ENCODE measurements at regions not wholly inside any gene's neighbourhood (a gene's known extent, or its start where the extent isn't known, plus 50 kb on each side); places are given as distances from the start of the nearest gene placed in this dataset.

DNA sequence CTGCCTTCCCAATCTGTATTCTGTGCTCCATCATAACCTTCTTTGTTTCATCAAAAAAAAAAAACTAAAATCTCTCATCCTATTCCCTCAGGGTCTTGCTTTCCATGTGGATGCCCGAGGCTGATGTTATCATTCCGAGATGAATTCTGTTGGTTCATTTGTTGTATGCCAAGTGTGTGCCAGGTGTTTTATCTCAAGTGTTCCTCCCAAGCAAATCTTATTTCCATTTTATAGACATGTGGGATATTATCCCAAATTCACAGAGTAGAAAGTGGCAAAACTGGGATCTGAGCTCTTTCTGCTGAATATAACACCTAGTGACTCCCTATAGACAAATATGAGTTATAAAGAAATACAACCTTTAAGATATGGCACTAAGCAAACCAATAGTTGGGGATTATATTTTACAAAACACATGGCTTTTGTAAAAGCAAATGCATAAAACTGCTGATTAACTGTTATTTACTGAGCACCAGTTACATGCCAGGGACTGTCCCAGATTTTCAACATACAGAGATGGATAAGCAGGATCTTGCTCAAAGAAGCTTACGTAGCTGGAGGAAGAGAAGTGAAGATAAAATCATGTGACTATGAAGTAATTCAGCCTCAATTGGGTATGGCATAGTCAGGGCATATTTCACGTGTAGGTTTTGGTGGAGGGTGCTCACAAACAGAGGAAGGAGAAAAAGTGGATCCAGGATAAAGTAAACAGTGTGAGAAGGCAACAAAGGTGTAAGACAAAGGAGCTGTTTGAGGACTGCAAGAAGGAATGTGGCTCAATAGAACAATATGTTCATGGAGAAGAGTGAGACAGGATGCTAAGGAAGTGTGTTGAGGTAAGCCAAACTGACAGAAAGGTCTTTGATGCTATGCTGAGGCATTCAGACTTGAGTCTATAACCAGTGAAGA, 143.3 kb upstream of the ADAMTSL1 start:
- Histone ChIP-seq H3K9me3 (replicated peaks in 1 of 2; ENCODE audit: control insufficient read depth in 2 of 2, insufficient read depth in 1 of 2, low read depth in 1 of 2, low read length in 2 of 2) (no peaks in the 10 kb centered on the region), H3K36me3 (replicated peaks in 1 of 2; ENCODE audit: control insufficient read depth in 2 of 2, insufficient read depth in 2 of 2, low read length in 2 of 2) (no peaks in the 10 kb centered on the region), H3K9ac (ENCODE audit: low read depth, low read length, poor library complexity) (no peak overlapping the region), H4K8ac (ENCODE audit: low read depth, low read length) (no peak overlapping the region), H3K4me2 (ENCODE audit: insufficient read depth, low read length, poor library complexity, severe bottlenecking) (no peak overlapping the region), H2BK5ac (ENCODE audit: low read length) (no peak overlapping the region), H3K27me3 (ENCODE audit: control insufficient read depth in 3 of 3, insufficient read depth in 3 of 3, low read depth in 1 of 3, low read length in 3 of 3) (no peaks in the 10 kb centered on the region), H3K79me1 (ENCODE audit: low read depth, low read length) (no peaks in the 10 kb centered on the region), H3K23ac (ENCODE audit: low read depth, low read length, poor library complexity) (no peak overlapping the region), H3K14ac (ENCODE audit: low read length) (no peak overlapping the region), H3K18ac (ENCODE audit: low read length) (no peak overlapping the region), H2BK15ac (ENCODE audit: low read length) (no peak overlapping the region), H2BK120ac (ENCODE audit: low read depth, low read length) (no peak overlapping the region), H3K27ac (replicated peaks; ENCODE audit: low read length) (no peak overlapping the region), H2BK12ac (ENCODE audit: low read length) (no peak overlapping the region), H2AK5ac (ENCODE audit: low read depth, low read length) (no peak overlapping the region), H4K91ac (ENCODE audit: low read depth, low read length, poor library complexity) (no peak overlapping the region), H2AFZ (ENCODE audit: low read length) (no peak overlapping the region), H3K4me1 (ENCODE audit: control insufficient read depth in 2 of 2, insufficient read depth in 1 of 2, low read depth in 1 of 2, low read length in 2 of 2) (peaks cover 0 to 4% of the 10 kb centered on the region in 2 donors), H3K4me3 (ENCODE audit: low read length in 2 of 2) (no peak overlapping the region), H3K4ac (ENCODE audit: low read length) (no peak overlapping the region)
- no CpG with 5 or more reads among the region's 4 CpGs for WGBS, 2 donors (ENCODE audit: extremely low coverage in 2 of 2, insufficient read length in 2 of 2, insufficient replicate concordance in 1 of 2)
- DNase-seq (ENCODE audit: low spot score): peak; percentile 9

DNA sequence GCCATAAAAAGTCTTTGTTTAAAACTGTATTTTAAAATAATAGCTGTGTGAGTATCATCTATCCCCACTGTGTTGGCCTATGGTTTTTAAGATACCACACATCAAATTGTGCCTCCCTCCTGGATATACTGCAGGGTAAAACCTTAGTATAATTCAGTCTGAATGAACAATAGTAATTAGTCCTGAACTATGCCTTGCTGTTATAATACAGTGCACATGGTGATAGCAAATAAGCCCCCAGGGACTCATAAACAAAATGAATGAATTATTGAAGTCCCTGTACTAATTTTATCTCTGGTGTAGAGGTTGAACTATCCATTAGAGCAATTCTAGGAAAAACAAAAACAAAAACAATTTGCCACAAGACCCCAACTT, 142.7 kb upstream of the ADAMTSL1 start:
- Histone ChIP-seq H4K91ac (ENCODE audit: low read depth, low read length, poor library complexity) (no peak overlapping the region), H3K4me1 (ENCODE audit: control insufficient read depth in 2 of 2, insufficient read depth in 1 of 2, low read depth in 1 of 2, low read length in 2 of 2) (peaks cover 0 to 4% of the 10 kb centered on the region in 2 donors), H2AK5ac (ENCODE audit: low read depth, low read length) (no peak overlapping the region), H3K4ac (ENCODE audit: low read length) (no peak overlapping the region), H3K27ac (replicated peaks; ENCODE audit: low read length) (no peak overlapping the region), H3K4me3 (ENCODE audit: low read length in 2 of 2) (no peak overlapping the region), H3K4me2 (ENCODE audit: insufficient read depth, low read length, poor library complexity, severe bottlenecking) (no peak overlapping the region), H3K9ac (ENCODE audit: low read depth, low read length, poor library complexity) (no peak overlapping the region), H2BK120ac (ENCODE audit: low read depth, low read length) (no peak overlapping the region), H3K79me1 (ENCODE audit: low read depth, low read length) (no peaks in the 10 kb centered on the region), H3K9me3 (replicated peaks in 1 of 2; ENCODE audit: control insufficient read depth in 2 of 2, insufficient read depth in 1 of 2, low read depth in 1 of 2, low read length in 2 of 2) (no peaks in the 10 kb centered on the region), H4K8ac (ENCODE audit: low read depth, low read length) (no peak overlapping the region), H3K36me3 (replicated peaks in 1 of 2; ENCODE audit: control insufficient read depth in 2 of 2, insufficient read depth in 2 of 2, low read length in 2 of 2) (no peaks in the 10 kb centered on the region), H2BK12ac (ENCODE audit: low read length) (no peak overlapping the region), H3K23ac (ENCODE audit: low read depth, low read length, poor library complexity) (no peak overlapping the region), H3K14ac (ENCODE audit: low read length) (no peak overlapping the region), H3K27me3 (ENCODE audit: control insufficient read depth in 3 of 3, insufficient read depth in 3 of 3, low read depth in 1 of 3, low read length in 3 of 3) (no peaks in the 10 kb centered on the region), H2BK15ac (ENCODE audit: low read length) (no peak overlapping the region), H3K18ac (ENCODE audit: low read length) (no peak overlapping the region), H2BK5ac (ENCODE audit: low read length) (no peak overlapping the region), H2AFZ (ENCODE audit: low read length) (no peak overlapping the region)
- DNase-seq (ENCODE audit: low spot score): no peak

- no peak overlapping the region for H4K91ac ChIP-seq (ENCODE audit: low read depth, low read length, poor library complexity)
Observed at GRCh38 chr9:18331808-18332209, 142.1 kb upstream of the ADAMTSL1 start.

DNA sequence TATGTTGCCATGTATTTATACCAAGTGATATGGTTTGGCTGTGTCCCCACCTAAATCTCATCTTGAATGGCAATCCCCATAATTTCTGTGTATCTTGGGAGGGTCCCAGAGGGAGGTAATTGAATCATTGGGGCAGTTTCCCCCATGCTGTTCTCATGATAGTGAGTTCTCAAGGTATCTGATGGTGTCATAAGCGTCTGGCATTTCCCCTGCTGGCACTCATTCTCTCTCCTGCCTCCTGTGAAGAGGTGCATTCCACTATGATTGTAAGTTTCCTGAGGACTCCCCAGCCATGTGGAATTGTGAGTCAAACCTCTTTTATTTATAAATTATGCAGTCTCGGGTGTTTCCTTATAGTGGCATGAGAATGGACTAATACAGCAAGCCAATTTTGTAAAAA, 140.8 kb upstream of the ADAMTSL1 start:
- H3K4me1 ChIP-seq (ENCODE audit: control insufficient read depth in 2 of 2, insufficient read depth in 1 of 2, low read depth in 1 of 2, low read length in 2 of 2): peaks cover 0 to 4% of the 10 kb centered on the region in 2 donors
- no peak overlapping the region for H2BK12ac ChIP-seq (ENCODE audit: low read length)
- WGBS, 2 donors (ENCODE audit: extremely low coverage in 2 of 2, insufficient read length in 2 of 2, insufficient replicate concordance in 1 of 2): no CpG with 5 or more reads among the region's 2 CpGs
- no peaks in the 10 kb centered on the region for H3K36me3 ChIP-seq (replicated peaks in 1 of 2; ENCODE audit: control insufficient read depth in 2 of 2, insufficient read depth in 2 of 2, low read length in 2 of 2)
- H3K9me3 ChIP-seq (replicated peaks in 1 of 2; ENCODE audit: control insufficient read depth in 2 of 2, insufficient read depth in 1 of 2, low read depth in 1 of 2, low read length in 2 of 2): no peaks in the 10 kb centered on the region
- H3K18ac ChIP-seq (ENCODE audit: low read length): no peak overlapping the region
- H2BK15ac ChIP-seq (ENCODE audit: low read length): no peak overlapping the region
- H3K9ac ChIP-seq (ENCODE audit: low read depth, low read length, poor library complexity): no peak overlapping the region
- H3K23ac ChIP-seq (ENCODE audit: low read depth, low read length, poor library complexity): no peak overlapping the region
- no peak overlapping the region for H2BK5ac ChIP-seq (ENCODE audit: low read length)
- no peak overlapping the region for H3K4me3 ChIP-seq (ENCODE audit: low read length in 2 of 2)
- H4K91ac ChIP-seq (ENCODE audit: low read depth, low read length, poor library complexity): no peak overlapping the region
- H2BK120ac ChIP-seq (ENCODE audit: low read depth, low read length): no peak overlapping the region
- DNase-seq (ENCODE audit: low spot score): no peak
- no peak overlapping the region for H4K8ac ChIP-seq (ENCODE audit: low read depth, low read length)
- no peaks in the 10 kb centered on the region for H3K79me1 ChIP-seq (ENCODE audit: low read depth, low read length)
- no peak overlapping the region for H3K4me2 ChIP-seq (ENCODE audit: insufficient read depth, low read length, poor library complexity, severe bottlenecking)
- no peaks in the 10 kb centered on the region for H3K27me3 ChIP-seq (ENCODE audit: control insufficient read depth in 3 of 3, insufficient read depth in 3 of 3, low read depth in 1 of 3, low read length in 3 of 3)
- H3K4ac ChIP-seq (ENCODE audit: low read length): no peak overlapping the region
- no peak overlapping the region for H2AFZ ChIP-seq (ENCODE audit: low read length)
- no peak overlapping the region for H3K14ac ChIP-seq (ENCODE audit: low read length)
- no peak overlapping the region for H2AK5ac ChIP-seq (ENCODE audit: low read depth, low read length)
- H3K27ac ChIP-seq (replicated peaks; ENCODE audit: low read length): no peak overlapping the region

More at GRCh38 chr9:18331808-18332209, 142.1 kb upstream of the ADAMTSL1 start:
- Histone ChIP-seq H3K4me1 (ENCODE audit: control insufficient read depth in 2 of 2, insufficient read depth in 1 of 2, low read depth in 1 of 2, low read length in 2 of 2) (peaks cover 0 to 4% of the 10 kb centered on the region in 2 donors), H3K27ac (replicated peaks; ENCODE audit: low read length) (no peak overlapping the region), H2BK12ac (ENCODE audit: low read length) (no peak overlapping the region), H2BK120ac (ENCODE audit: low read depth, low read length) (no peak overlapping the region), H3K79me1 (ENCODE audit: low read depth, low read length) (no peaks in the 10 kb centered on the region), H3K36me3 (replicated peaks in 1 of 2; ENCODE audit: control insufficient read depth in 2 of 2, insufficient read depth in 2 of 2, low read length in 2 of 2) (no peaks in the 10 kb centered on the region), H3K14ac (ENCODE audit: low read length) (no peak overlapping the region), H2AK5ac (ENCODE audit: low read depth, low read length) (no peak overlapping the region), H3K4ac (ENCODE audit: low read length) (no peak overlapping the region), H3K18ac (ENCODE audit: low read length) (no peak overlapping the region), H2BK5ac (ENCODE audit: low read length) (no peak overlapping the region), H3K27me3 (ENCODE audit: control insufficient read depth in 3 of 3, insufficient read depth in 3 of 3, low read depth in 1 of 3, low read length in 3 of 3) (no peaks in the 10 kb centered on the region), H3K9me3 (replicated peaks in 1 of 2; ENCODE audit: control insufficient read depth in 2 of 2, insufficient read depth in 1 of 2, low read depth in 1 of 2, low read length in 2 of 2) (no peaks in the 10 kb centered on the region), H4K8ac (ENCODE audit: low read depth, low read length) (no peak overlapping the region), H3K9ac (ENCODE audit: low read depth, low read length, poor library complexity) (no peak overlapping the region), H3K4me2 (ENCODE audit: insufficient read depth, low read length, poor library complexity, severe bottlenecking) (no peak overlapping the region), H2AFZ (ENCODE audit: low read length) (no peak overlapping the region), H3K4me3 (ENCODE audit: low read length in 2 of 2) (no peak overlapping the region), H2BK15ac (ENCODE audit: low read length) (no peak overlapping the region), H3K23ac (ENCODE audit: low read depth, low read length, poor library complexity) (no peak overlapping the region)
- no peak for DNase-seq (ENCODE audit: low spot score)
- WGBS, 2 donors (ENCODE audit: extremely low coverage in 2 of 2, insufficient read length in 2 of 2, insufficient replicate concordance in 1 of 2): no CpG with 5 or more reads among the region's 1 CpG
